HEK293 (cell line): ENCODE measurements at regions not wholly inside any gene's neighbourhood (a gene's known extent, or its start where the extent isn't known, plus 50 kb on each side); places are given as distances from the start of the nearest gene placed in this dataset.

ENCODE experiments used
- CTCF ChIA-PET: fragments of 350-600 bp; formaldehyde crosslinking; extraction: SDS; loops from one replicate; lab custom pipeline; 2021; ENCODE audit warnings: antibody characterized with exemption; lab: Yijun Ruan, JAX
- POLR2A ChIA-PET: fragments of 300-600 bp; formaldehyde crosslinking; extraction: SDS; loops from one replicate; lab custom pipeline; 2020; ENCODE audit warnings: antibody characterized with exemption, inconsistent platforms; lab: Yijun Ruan, JAX
- H3K27ac ChIP-seq: fragments of 200-500 bp; sonication (Bioruptor generic); 2 replicates; pipeline ENCODE4 v1.5.1; 2014; ENCODE audit warnings: low read depth, low read length, control low read depth, inconsistent platforms; ENCODE audit errors: extremely low read depth
- H3K36me3 ChIP-seq, 2 experiments: fragments of 200-500 bp in 1 of 2; sonication (Bioruptor generic) in 1 of 2; 1 replicate in 1 of 2; 2 replicates in 1 of 2; pipeline ENCODE4 v1.5.1; 2014 to 2017; ENCODE audit warnings: inconsistent platforms in 2 of 2, low read length in 2 of 2; ENCODE audit not compliant: control insufficient read depth in 2 of 2, insufficient read depth in 1 of 2
- H3K4me1 ChIP-seq: fragments of 200-500 bp; sonication (Bioruptor generic); 2 replicates; pipeline ENCODE4 v1.5.1; 2014; ENCODE audit warnings: mild to moderate bottlenecking, low read length, inconsistent platforms; ENCODE audit not compliant: control insufficient read depth, insufficient read depth
- H3K4me3 ChIP-seq: 2 replicates; pipeline ENCODE4 v1.5.1; 2011; ENCODE audit warnings: low read depth, mild to moderate bottlenecking, control low read depth, low read length, moderate library complexity
- H3K9me3 ChIP-seq: fragments of 200-500 bp; sonication (Bioruptor generic); 2 replicates; pipeline ENCODE4 v1.5.1; 2014; ENCODE audit warnings: low read depth, low read length, inconsistent platforms; ENCODE audit not compliant: control insufficient read depth, insufficient read depth
- OVOL3 ChIP-seq: fragments of 450-650 bp; formaldehyde crosslinking; IDR thresholded peaks from 2 replicates; pipeline ENCODE4 v1.5.1; 2016; ENCODE audit warnings: missing biosample characterization, missing genetic modification characterization
- SP2 ChIP-seq: fragments of 450-650 bp; formaldehyde crosslinking; IDR thresholded peaks from 2 replicates; pipeline ENCODE4 v1.5.1; 2016; ENCODE audit warnings: missing biosample characterization, missing genetic modification characterization
- TCF7L2 ChIP-seq: IDR thresholded peaks from 2 replicates; pipeline ENCODE4 v1.6.1; 2011; ENCODE audit warnings: low read depth, mild to moderate bottlenecking, inconsistent platforms, low read length, moderate library complexity, borderline replicate concordance
- ZNF138 ChIP-seq: fragments of 450-650 bp; formaldehyde crosslinking; IDR thresholded peaks from 2 replicates; pipeline ENCODE4 v1.5.1; 2016; ENCODE audit warnings: missing biosample characterization, missing genetic modification characterization, borderline replicate concordance
- ZNF26 ChIP-seq: fragments of 450-650 bp; formaldehyde crosslinking; IDR thresholded peaks from 2 replicates; pipeline ENCODE4 v1.5.1; 2016; ENCODE audit warnings: missing biosample characterization, missing genetic modification characterization
- ZNF362 ChIP-seq: fragments of 450-650 bp; formaldehyde crosslinking; IDR thresholded peaks from 2 replicates; pipeline ENCODE4 v1.5.1; 2016; ENCODE audit warnings: missing biosample characterization, missing genetic modification characterization
- ZNF433 ChIP-seq: fragments of 450-650 bp; formaldehyde crosslinking; IDR thresholded peaks from 2 replicates; pipeline ENCODE4 v1.5.1; 2016; ENCODE audit warnings: missing biosample characterization, missing genetic modification characterization, low read depth
- TF ChIP-seq, protein P1 (sequence below): fragments of 450-650 bp; formaldehyde crosslinking; IDR thresholded peaks from 2 replicates; pipeline ENCODE4 v1.5.1; 2016; ENCODE audit warnings: missing biosample characterization, missing genetic modification characterization
- TF ChIP-seq, protein P2 (sequence below): fragments of 450-650 bp; formaldehyde crosslinking; IDR thresholded peaks from 2 replicates; pipeline ENCODE4 v1.5.1; 2016; ENCODE audit warnings: missing biosample characterization, missing genetic modification characterization
- TF ChIP-seq, protein P3 (sequence below): fragments of 450-650 bp; formaldehyde crosslinking; IDR thresholded peaks from 2 replicates; pipeline ENCODE4 v1.5.1; 2016; ENCODE audit warnings: missing biosample characterization, missing genetic modification characterization
- TF ChIP-seq, protein P4 (sequence below): fragments of 450-650 bp; formaldehyde crosslinking; IDR thresholded peaks from 2 replicates; pipeline ENCODE4 v1.5.1; 2016; ENCODE audit warnings: missing biosample characterization, missing genetic modification characterization
- TF ChIP-seq, protein P5 (sequence below): fragments of 450-650 bp; formaldehyde crosslinking; IDR thresholded peaks from 2 replicates; pipeline ENCODE4 v1.5.1; 2016; ENCODE audit warnings: missing biosample characterization, missing genetic modification characterization, low read depth

GRCh38 chr3:1773679-1774078, 325.0 kb upstream of the CNTN4 start:
- no peaks in the 10 kb centered on the region for H3K9me3 ChIP-seq

More at GRCh38 chr3:1773679-1774078, 325.0 kb upstream of the CNTN4 start:
- ChIA-PET POLR2A (no interaction called here), CTCF (no interaction called here)
- no peaks in the 10 kb centered on the region for H3K36me3 ChIP-seq
- no peaks in the 10 kb centered on the region for H3K4me1 ChIP-seq
- H3K27ac ChIP-seq = no peak overlapping the region
- TF ChIP-seq TCF7L2 (no peak), OVOL3 (no peak), ZNF362 (tag by site-specific recombination) (no peak), SP2 (tag by site-specific recombination) (no peak), ZNF138 (tag by site-specific recombination) (no peak), ZNF26 (no peak), ZNF433 (tag by site-specific recombination) (no peak)
- TF ChIP-seq, protein P1, sequence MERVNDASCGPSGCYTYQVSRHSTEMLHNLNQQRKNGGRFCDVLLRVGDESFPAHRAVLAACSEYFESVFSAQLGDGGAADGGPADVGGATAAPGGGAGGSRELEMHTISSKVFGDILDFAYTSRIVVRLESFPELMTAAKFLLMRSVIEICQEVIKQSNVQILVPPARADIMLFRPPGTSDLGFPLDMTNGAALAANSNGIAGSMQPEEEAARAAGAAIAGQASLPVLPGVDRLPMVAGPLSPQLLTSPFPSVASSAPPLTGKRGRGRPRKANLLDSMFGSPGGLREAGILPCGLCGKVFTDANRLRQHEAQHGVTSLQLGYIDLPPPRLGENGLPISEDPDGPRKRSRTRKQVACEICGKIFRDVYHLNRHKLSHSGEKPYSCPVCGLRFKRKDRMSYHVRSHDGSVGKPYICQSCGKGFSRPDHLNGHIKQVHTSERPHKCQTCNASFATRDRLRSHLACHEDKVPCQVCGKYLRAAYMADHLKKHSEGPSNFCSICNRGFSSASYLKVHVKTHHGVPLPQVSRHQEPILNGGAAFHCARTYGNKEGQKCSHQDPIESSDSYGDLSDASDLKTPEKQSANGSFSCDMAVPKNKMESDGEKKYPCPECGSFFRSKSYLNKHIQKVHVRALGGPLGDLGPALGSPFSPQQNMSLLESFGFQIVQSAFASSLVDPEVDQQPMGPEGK (tag by site-specific recombination) = no peak
- TF ChIP-seq, protein P2, sequence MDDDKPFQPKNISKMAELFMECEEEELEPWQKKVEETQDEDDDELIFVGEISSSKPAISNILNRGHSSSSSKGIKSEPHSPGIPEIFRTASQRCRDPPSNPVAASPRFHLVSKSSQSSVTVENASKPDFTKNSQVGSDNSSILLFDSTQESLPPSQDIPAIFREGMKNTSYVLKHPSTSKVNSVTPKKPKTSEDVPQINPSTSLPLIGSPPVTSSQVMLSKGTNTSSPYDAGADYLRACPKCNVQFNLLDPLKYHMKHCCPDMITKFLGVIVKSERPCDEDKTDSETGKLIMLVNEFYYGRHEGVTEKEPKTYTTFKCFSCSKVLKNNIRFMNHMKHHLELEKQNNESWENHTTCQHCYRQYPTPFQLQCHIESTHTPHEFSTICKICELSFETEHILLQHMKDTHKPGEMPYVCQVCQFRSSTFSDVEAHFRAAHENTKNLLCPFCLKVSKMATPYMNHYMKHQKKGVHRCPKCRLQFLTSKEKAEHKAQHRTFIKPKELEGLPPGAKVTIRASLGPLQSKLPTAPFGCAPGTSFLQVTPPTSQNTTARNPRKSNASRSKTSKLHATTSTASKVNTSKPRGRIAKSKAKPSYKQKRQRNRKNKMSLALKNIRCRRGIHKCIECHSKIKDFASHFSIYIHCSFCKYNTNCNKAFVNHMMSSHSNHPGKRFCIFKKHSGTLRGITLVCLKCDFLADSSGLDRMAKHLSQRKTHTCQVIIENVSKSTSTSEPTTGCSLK (tag by site-specific recombination) = no peak
- TF ChIP-seq, protein P3, sequence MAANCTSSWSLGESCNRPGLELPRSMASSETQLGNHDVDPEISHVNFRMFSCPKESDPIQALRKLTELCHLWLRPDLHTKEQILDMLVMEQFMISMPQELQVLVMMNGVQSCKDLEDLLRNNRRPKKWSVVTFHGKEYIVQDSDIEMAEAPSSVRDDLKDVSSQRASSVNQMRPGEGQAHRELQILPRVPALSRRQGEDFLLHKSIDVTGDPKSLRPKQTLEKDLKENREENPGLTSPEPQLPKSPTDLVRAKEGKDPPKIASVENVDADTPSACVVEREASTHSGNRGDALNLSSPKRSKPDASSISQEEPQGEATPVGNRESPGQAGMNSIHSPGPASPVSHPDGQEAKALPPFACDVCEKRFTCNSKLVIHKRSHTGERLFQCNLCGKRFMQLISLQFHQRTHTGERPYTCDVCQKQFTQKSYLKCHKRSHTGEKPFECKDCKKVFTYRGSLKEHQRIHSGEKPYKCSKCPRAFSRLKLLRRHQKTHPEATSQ = no peak
- TF ChIP-seq, protein P4, sequence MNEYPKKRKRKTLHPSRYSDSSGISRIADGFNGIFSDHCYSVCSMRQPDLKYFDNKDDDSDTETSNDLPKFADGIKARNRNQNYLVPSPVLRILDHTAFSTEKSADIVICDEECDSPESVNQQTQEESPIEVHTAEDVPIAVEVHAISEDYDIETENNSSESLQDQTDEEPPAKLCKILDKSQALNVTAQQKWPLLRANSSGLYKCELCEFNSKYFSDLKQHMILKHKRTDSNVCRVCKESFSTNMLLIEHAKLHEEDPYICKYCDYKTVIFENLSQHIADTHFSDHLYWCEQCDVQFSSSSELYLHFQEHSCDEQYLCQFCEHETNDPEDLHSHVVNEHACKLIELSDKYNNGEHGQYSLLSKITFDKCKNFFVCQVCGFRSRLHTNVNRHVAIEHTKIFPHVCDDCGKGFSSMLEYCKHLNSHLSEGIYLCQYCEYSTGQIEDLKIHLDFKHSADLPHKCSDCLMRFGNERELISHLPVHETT (tag by site-specific recombination) = no peak
- TF ChIP-seq, protein P5, sequence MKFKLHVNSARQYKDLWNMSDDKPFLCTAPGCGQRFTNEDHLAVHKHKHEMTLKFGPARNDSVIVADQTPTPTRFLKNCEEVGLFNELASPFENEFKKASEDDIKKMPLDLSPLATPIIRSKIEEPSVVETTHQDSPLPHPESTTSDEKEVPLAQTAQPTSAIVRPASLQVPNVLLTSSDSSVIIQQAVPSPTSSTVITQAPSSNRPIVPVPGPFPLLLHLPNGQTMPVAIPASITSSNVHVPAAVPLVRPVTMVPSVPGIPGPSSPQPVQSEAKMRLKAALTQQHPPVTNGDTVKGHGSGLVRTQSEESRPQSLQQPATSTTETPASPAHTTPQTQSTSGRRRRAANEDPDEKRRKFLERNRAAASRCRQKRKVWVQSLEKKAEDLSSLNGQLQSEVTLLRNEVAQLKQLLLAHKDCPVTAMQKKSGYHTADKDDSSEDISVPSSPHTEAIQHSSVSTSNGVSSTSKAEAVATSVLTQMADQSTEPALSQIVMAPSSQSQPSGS (tag by site-specific recombination) = no peak
- H3K4me3 ChIP-seq = no peak overlapping the region
